ENCODE measurements at regions not wholly inside any gene's neighbourhood (a gene's known extent, or its start where the extent isn't known, plus 50 kb on each side); places are given as distances from the start of the nearest gene placed in this dataset.

GRCh38 chr13:44015811-44016210 lies 136.1 kb downstream of the LACC1 start:
- Histone ChIP-seq H3K4me3 (no peak overlapping the region), H3K4me1 (peaks cover 17 to 31% of the 10 kb centered on the region in 2 donors), H3K36me3 (no peaks in the 10 kb centered on the region), H3K27me3 (no peaks in the 10 kb centered on the region), H3K9me3 (no peaks in the 10 kb centered on the region), H3K27ac (no peak overlapping the region)
- no peak for TF ChIP-seq POLR2A (IDR thresholded peaks at IDR 0.05)
- no peak for TF ChIP-seq CTCF (IDR thresholded peaks at IDR 0.05 in 4 of 5, conservative IDR thresholded peaks at IDR 0.05 in 1 of 5)
- in situ Hi-C loops (cut with MboI; ENCODE audit: low sequenced_read_pairs in 4 of 4) (no loop called here), intact Hi-C loops (cut with DNase I; ENCODE audit: low total_unique reads) (loop anchor here (5.0 kb wide), 1 partner anchor 34 kb away; no protein-coding TSS in a partner anchor)
- DNase-seq (no peak), ATAC-seq (no peak)

GRCh38 chr13:44017756-44018309 lies 138.1 kb downstream of the LACC1 start:
- Histone ChIP-seq H3K4me1 (peaks cover 17 to 31% of the 10 kb centered on the region in 2 donors), H3K27me3 (no peaks in the 10 kb centered on the region), H3K4me3 (no peak overlapping the region), H3K9me3 (no peaks in the 10 kb centered on the region), H3K36me3 (no peaks in the 10 kb centered on the region), H3K27ac (peak overlapping the region in 1 of 4 donors; percentile 6)
- intact Hi-C loops (cut with DNase I; ENCODE audit: low total_unique reads): loop anchor here (5.0 kb wide), 1 partner anchor 36 kb away; no protein-coding TSS in a partner anchor
- no peak for TF ChIP-seq CTCF (IDR thresholded peaks at IDR 0.05 in 4 of 5, conservative IDR thresholded peaks at IDR 0.05 in 1 of 5)
- no peak for TF ChIP-seq POLR2A (IDR thresholded peaks at IDR 0.05)
- DNase-seq (no peak), ATAC-seq (no peak)
- in situ Hi-C loops (cut with MboI; ENCODE audit: low sequenced_read_pairs in 4 of 4): no loop called here

GRCh38 chr13:44019651-44020050 lies 139.9 kb downstream of the LACC1 start:
- in situ Hi-C loops (cut with MboI; ENCODE audit: low sequenced_read_pairs in 4 of 4) (no loop called here), intact Hi-C loops (cut with DNase I; ENCODE audit: low total_unique reads) (loop anchor here (5.0 kb wide), 1 partner anchor 37 kb away; no protein-coding TSS in a partner anchor)
- H3K27ac ChIP-seq: no peak overlapping the region
- no peak for ATAC-seq
- H3K4me1 ChIP-seq: peaks cover 4 to 16% of the 10 kb centered on the region in 2 donors
- H3K36me3 ChIP-seq: no peaks in the 10 kb centered on the region
- H3K4me3 ChIP-seq: no peak overlapping the region
- no peak for DNase-seq
- no peaks in the 10 kb centered on the region for H3K27me3 ChIP-seq
- TF ChIP-seq CTCF (IDR thresholded peaks at IDR 0.05 in 4 of 5, conservative IDR thresholded peaks at IDR 0.05 in 1 of 5): no peak
- TF ChIP-seq POLR2A (IDR thresholded peaks at IDR 0.05): no peak
- H3K9me3 ChIP-seq: no peaks in the 10 kb centered on the region

GRCh38 chr13:44021422-44021821 lies 141.7 kb downstream of the LACC1 start:
- H3K27ac ChIP-seq: no peak overlapping the region
- intact Hi-C loops (cut with DNase I; ENCODE audit: low total_unique reads): no loop called here
- ATAC-seq: no peak

More at GRCh38 chr13:44021422-44021821, 141.7 kb downstream of the LACC1 start:
- TF ChIP-seq POLR2A (IDR thresholded peaks at IDR 0.05): no peak
- no peak for TF ChIP-seq CTCF (IDR thresholded peaks at IDR 0.05 in 4 of 5, conservative IDR thresholded peaks at IDR 0.05 in 1 of 5)
- H3K4me1 ChIP-seq: peaks cover 0 to 9% of the 10 kb centered on the region in 2 donors
- no peaks in the 10 kb centered on the region for H3K27me3 ChIP-seq
- DNase-seq: no peak
- in situ Hi-C loops (cut with MboI; ENCODE audit: low sequenced_read_pairs in 4 of 4): no loop called here
- no peak overlapping the region for H3K4me3 ChIP-seq
- no peaks in the 10 kb centered on the region for H3K36me3 ChIP-seq
- no peaks in the 10 kb centered on the region for H3K9me3 ChIP-seq
